AG09309 (cell line): ENCODE measurements at regions not wholly inside any gene's neighbourhood (a gene's known extent, or its start where the extent isn't known, plus 50 kb on each side); places are given as distances from the start of the nearest gene placed in this dataset.

Experiments
- DNase-seq: peaks from one replicate; pipeline ENCODE4 v3.0.0-alpha.2; 2010; ENCODE audit warnings: low read depth
- H3K4me3 ChIP-seq: 2 replicates; pipeline ENCODE4 v1.5.1; 2011; ENCODE audit warnings: mild to moderate bottlenecking, low read depth, low read length, moderate library complexity; ENCODE audit not compliant: control insufficient read depth
- TF ChIP-seq, protein P1 (sequence below): IDR thresholded peaks from 2 replicates; pipeline ENCODE4 v1.5.1; 2011; ENCODE audit warnings: mild to moderate bottlenecking, low read depth, low read length, inconsistent platforms; ENCODE audit not compliant: insufficient read depth, control insufficient read depth; ENCODE audit errors: missing control alignments

- TF ChIP-seq, protein P1, sequence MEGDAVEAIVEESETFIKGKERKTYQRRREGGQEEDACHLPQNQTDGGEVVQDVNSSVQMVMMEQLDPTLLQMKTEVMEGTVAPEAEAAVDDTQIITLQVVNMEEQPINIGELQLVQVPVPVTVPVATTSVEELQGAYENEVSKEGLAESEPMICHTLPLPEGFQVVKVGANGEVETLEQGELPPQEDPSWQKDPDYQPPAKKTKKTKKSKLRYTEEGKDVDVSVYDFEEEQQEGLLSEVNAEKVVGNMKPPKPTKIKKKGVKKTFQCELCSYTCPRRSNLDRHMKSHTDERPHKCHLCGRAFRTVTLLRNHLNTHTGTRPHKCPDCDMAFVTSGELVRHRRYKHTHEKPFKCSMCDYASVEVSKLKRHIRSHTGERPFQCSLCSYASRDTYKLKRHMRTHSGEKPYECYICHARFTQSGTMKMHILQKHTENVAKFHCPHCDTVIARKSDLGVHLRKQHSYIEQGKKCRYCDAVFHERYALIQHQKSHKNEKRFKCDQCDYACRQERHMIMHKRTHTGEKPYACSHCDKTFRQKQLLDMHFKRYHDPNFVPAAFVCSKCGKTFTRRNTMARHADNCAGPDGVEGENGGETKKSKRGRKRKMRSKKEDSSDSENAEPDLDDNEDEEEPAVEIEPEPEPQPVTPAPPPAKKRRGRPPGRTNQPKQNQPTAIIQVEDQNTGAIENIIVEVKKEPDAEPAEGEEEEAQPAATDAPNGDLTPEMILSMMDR: no peak
- DNase-seq: no peak
Observed at GRCh38 chr15:93235926-93236780, 147.1 kb upstream of the RGMA start.

GRCh38 chr15:93235269-93235668 lies 146.3 kb upstream of the RGMA start:
- no peak overlapping the region for H3K4me3 ChIP-seq
- TF ChIP-seq, protein P1: no peak
- no peak for DNase-seq

More at GRCh38 chr15:93235926-93236780, 147.1 kb upstream of the RGMA start:
- H3K4me3 ChIP-seq: no peak overlapping the region

GRCh38 chr15:93233710-93234109 lies 144.7 kb upstream of the RGMA start:
- TF ChIP-seq, protein P1: no peak
- no peak overlapping the region for H3K4me3 ChIP-seq
- DNase-seq: no peak

DNA sequence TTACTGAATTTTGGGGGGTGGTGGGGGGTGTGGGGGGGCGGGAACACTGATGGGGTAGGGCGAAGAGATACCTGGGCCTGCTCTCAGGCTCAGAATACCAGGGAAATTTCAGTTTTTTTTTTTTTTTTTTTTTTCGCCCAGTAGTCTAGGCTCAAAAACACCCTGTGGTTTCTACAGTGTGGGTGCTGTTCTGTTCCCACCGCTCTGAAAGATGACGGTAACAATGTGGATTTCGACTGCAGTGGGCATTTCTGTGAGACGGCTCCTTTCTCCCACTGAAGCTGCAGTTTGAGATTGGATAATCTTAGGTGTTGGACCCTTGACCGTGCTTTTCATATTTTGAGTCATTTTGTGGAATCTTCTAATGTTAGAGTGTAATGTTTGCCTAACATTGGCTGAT lies 143.8 kb upstream of the RGMA start:
- TF ChIP-seq, protein P1: no peak
- no peak overlapping the region for H3K4me3 ChIP-seq
- DNase-seq: no peak

- no peak overlapping the region for H3K4me3 ChIP-seq
- DNase-seq: no peak
- TF ChIP-seq, protein P1: no peak
Observed at GRCh38 chr15:93231994-93232393, 143.0 kb upstream of the RGMA start.

- TF ChIP-seq, protein P1: no peak
Observed at GRCh38 chr15:93231261-93231925, 142.4 kb upstream of the RGMA start.

More at GRCh38 chr15:93231261-93231925, 142.4 kb upstream of the RGMA start:
- H3K4me3 ChIP-seq: no peak overlapping the region
- DNase-seq: no peak
